HG02623 (cell line): ENCODE measurements at regions not wholly inside any gene's neighbourhood (a gene's known extent, or its start where the extent isn't known, plus 50 kb on each side); places are given as distances from the start of the nearest gene placed in this dataset.
"Not testable (repeated sequence)": the region's sequence is repeated elsewhere in the genome, so short reads cannot be mapped to it uniquely, and the experiment has no call there.

Experiments
- ATAC-seq: cut with Tn5 transposase; IDR thresholded peaks from one replicate; pipeline ENCODE4 v1.9.1; 2021; ENCODE audit warnings: moderate library complexity; ENCODE audit not compliant: unreplicated experiment

DNA sequence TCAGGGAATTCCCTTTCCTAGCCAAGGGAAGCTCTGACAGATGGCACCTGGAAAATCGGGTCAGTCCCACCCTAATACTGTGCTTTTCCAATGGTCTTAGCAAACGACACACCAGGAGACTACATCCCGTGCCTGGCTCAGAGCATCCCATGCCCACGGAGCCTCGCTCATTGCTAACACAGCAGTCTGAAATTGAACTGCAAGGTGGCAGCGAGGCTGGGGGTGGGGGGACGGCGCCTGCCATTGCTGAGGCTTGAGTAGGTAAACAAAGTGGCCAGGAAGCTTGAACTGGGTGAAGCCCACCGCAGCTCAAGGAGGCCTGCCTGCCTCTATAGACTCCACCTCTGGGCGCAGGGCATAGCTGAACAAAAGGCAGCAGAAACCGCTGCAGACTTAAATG, 279.5 kb upstream of the LUZP2 start:
- ATAC-seq, result not testable (repeated sequence)

DNA sequence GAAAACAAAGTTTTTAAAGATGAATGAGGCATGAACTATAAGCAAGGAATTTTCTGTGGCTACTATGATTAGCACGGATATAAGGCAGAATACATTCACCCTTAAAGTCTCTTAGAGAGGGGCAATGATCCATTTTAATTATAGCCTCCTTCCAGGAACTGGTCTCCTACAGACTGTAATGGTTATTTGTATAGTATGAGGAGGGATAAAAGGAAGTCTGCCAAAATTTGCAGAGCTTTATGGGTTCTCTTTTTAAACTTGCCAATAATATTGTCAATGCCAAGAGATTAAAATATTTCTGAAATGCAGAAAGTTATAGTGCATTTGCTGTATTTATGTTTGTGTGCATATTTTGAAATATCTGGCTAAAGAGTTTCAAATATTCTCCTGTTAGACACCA, 271.4 kb upstream of the LUZP2 start:
- ATAC-seq, result no peak

DNA sequence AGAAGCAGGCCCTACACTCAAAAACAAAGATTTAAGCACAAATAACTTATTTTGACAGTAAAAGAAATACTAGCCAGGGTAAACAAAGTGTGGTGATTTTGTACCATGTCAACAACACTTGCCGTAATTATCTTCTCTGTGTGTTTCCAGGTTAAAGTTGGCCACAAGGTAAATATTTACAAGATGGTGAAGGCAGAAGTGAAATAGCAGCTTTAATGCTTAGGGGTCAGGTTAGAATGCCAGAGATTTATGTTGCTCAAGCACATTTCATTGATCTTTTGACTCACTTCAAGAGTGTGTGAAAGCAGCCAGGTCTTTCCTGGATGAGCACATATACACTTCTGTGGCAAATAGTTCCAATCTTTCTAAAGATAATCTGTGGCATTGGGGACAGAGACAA, 270.2 kb upstream of the LUZP2 start:
- ATAC-seq, result no peak

DNA sequence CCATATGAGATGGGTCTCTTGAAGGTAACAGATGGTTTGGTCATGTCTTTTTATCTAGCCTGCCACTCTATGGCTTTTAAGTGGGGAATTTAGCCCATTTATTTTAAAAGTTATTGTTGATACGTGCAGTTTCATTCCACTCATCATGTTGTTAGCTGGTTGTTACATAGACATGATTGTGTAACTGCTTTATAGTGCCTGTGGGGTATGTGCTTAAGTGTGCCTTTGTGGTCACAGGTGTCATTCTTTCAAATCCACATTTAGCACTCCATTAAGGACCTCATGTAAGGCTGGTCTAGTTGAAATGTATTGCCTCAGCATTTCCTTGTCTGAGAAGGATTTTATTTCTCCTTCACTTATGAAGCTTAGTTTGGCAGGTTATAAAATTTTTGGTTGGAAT, 263.8 kb upstream of the LUZP2 start:
- no peak for ATAC-seq

DNA sequence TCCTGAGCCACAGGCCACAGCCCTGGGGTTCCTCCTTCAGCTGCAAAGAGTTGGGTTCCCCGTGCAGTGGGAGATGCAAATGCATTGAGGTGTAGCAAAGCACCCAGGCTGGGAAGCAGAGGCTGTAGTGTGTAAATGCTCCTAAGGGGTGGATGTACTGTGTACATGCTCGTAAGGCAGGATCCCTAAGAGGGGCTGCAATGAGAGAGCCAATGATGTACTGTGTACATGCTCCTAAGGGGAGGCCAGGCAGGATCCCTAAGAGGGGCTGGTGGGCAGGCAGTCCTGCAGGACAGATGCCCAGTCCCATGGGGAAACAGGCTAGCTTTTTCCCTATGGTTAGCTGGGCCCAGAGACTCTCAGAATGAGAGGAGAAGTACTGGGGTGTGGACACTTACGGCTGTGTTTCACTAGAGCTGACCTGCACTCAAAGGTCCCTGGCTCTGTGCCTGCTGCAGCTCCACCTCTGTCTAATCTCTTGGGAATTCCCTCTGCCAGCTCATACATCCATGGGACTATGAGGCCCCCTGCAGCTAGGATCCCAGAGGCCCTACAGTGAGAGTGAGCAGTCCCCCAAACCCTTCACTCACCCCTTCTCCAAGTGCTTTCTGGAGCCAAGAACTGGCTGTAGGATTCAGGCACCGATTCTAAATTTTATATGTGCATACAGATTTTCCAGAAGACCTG, 261.9 kb upstream of the LUZP2 start:
- ATAC-seq, result no peak

DNA sequence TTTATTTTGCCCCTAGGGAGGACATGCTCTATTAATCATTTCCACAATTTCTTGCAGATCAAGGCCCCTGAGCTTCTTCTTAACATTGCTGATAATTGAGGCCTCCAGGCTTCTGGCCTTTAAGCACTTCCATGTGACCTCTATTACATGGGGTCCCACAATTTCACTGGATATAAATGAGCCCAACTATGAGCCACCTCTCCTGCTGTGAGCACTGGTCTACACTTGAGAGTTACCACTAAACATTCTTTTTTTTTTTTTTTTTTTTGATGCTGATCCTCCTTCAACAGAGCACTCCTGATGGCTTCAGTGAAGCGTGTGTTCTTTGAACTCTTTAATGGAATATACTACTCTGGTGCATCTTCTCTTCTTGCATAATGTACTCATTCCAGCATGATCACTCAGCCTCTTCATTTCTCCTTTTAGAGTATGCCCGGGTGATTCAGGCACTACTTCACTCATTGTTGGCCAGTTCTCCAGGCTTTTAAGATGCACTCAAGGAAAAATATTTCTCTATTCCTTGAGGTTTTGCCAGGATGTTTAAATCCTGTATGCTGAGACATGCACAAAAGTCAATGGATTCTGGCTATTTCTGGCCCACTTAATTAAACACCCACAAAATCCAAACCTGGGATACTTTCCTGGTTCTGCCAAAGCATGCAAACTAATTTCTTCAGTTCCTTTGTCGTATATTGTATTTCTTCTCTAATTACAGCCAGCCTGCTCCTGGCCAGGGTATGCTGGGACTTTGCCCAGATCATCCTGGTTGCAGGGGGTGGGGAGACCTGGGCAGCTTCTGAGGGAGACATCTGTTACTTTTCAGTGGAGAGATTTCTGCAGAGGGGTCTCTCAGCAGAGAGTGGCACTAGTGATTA, 257.8 kb upstream of the LUZP2 start:
- ATAC-seq, result no peak

DNA sequence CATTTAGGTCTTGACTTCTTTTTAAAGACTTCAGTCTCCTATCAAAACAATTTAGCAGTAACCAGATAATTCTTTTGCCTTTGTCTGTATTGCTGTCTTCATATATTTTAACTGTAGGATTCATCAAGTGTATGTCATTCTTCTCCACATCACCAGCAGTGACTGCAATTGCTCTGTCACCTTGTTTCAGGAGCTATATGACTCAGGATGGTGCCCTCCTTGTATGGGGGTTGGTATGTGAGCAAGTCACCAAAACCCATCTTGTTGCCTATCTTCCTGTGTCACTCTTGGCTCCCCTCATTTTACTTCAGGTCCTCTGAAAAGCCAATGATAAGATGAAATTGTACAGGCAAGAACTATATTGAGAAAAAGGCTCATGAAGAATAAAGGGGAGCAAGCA, 256.9 kb upstream of the LUZP2 start:
- ATAC-seq, result no peak

DNA sequence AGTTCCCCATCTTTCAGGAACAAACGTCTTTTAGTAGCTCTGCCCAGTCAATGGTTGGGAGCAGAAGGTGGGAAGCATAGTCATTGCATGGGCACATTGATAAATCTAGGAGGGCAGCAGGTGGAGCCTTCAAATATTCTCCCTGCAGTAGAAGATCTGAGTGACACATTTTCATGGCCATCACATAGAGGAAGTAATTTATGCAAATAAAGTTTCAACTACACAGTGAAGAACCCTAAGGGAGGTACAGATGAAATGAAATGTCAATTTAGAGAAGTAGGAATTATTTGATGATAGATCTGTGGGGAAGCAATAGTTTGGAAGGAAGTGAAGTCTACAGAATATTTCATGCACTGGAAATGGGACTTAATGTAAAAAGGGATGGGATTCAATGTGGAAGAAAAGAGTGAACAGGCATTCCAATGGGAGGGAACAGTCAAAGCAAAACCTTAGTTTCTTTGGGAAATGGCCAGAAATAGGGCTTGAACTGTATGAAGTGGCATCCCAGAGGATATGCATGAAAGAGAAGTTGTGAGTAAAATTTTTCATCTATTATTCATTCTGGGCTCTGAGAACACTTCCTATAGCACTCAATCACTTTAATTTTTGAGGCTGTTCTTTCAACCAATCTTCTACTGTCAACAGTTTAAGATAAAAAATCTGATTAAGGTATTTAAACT, 256.2 kb upstream of the LUZP2 start:
- no peak for ATAC-seq

DNA sequence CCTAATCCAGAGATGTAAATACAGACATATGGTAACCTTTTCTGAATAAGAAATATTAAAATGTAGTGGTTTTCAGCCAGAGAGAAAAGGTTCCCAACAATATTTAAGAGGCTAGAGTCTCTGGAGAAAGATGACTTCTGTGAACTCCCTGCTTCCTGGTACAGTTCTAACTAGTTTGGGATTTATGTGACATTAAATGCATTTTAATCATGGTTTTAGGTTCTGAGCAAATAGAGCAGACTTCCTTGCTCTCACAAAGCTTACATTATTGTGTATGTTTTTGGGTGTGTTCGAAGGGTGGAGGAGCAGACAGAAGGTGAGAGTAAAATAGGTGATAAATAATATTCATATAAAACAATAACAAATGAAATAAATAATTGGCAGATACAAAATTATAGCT, 250.1 kb upstream of the LUZP2 start:
- no peak for ATAC-seq

DNA sequence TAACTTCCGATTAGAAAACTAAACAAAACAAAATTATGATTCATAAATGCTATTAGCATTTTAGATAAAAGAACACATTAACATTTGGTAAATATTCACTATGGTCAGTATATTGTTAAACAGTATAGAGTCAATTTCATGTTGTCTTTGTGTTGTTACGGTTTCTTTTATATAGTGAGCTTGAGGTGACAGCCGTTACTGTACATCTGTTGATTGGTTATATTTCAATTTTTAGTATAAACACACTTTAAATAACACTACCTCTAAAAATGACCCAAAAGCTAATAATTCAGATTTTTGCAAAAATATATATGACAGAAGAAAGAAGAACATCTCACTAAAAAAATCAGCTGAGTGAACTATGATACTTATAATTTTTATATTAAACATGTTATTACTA, 249.0 kb upstream of the LUZP2 start:
- no peak for ATAC-seq

DNA sequence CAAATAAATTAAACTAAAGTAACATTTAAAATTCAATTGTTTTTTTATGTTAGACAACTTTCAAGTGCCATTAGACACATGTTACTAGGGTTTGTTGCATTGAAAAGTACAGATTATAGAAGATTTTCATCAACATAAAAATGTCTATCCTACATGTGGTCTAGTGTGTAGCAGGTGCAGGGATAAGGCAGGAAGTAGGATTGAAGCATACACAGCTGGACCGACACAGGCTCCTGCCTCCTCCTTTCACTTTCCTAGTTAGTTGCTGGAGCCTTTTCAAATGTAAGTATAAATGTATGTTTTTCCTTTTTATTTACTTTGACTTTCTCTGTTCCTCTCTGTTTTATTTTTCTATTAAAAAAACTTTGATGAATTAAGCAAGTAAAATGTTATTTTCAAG, 246.9 kb upstream of the LUZP2 start:
- no peak for ATAC-seq

DNA sequence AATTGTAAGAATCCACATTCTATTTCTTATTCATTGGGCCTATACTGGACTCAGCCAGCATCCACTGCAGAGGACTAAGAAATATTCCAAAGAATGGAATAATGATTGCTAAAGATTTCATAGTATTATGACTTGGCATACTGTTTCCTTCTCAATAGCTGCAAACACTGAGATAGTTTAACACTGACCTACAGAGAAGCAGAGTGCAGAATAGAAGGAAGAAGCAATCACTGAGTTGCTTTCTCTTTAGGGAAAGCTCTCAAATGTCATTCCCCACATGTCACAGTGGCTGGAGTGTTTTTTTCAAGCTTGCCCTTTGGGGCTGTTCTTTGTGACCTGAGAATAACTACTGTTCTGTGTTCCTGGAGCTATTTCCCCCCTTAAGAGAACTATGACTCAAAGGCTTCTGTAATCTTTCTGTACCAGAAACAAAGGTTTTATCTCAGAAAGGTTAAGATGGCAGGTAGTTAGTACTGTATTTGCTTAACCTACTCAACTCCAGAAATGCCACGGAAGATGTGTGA, 243.6 kb upstream of the LUZP2 start:
- no peak for ATAC-seq

DNA sequence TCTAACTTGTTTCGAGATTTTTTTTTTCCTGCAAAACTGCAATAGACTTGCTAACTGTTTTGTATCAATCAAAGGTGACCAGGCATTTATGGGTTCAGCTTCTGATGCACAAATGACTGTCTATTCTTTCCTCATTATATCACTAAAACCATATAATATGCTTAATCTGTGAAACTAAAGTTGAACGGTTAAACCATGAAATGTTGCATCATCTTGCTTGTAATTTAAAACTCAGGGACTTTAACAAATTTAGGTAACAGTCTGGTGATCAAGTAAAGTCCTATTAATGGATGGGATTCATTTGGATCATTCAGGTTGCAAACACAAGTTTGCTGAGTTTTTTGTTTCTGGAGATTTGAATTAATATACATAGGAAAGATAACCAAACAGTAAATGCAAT, 232.0 kb upstream of the LUZP2 start:
- ATAC-seq, result no peak

DNA sequence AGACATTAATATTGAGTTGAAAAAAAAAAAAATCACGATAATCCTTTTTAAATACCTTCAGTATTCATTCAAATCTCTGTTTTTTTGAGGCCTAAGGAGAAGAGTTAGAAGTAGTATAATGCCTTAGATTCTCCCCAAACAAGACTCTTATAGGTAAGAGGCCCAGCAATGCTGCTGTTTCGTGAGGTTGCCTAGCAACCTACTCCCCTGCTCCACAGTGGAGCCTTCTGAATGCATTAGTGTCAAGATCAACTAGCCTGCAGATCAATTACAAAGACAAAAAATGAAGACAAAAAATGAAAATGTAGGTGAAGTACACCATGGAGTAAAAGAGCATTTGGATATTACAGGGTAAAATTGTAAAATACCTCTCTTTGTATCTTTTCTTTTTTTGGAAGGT, 229.8 kb upstream of the LUZP2 start:
- ATAC-seq, result no peak

DNA sequence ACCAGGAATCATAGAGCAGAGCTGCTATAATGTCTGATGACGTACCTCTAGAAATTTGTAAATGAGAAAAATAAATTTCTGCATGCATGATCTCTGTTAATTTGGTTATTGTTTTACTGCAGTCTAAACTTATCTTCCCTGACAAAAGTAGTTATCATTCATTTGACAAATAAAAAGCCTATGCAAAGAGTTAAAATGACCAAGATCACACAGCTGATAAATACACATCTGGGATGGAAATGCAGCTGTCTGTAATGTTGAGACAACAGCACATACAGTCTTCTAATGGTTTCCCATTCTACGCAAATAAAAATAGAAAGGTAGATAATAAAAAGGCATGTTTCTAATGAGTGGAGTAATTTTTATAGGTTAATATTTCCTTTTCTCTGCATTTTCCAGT, 225.1 kb upstream of the LUZP2 start:
- no peak for ATAC-seq

DNA sequence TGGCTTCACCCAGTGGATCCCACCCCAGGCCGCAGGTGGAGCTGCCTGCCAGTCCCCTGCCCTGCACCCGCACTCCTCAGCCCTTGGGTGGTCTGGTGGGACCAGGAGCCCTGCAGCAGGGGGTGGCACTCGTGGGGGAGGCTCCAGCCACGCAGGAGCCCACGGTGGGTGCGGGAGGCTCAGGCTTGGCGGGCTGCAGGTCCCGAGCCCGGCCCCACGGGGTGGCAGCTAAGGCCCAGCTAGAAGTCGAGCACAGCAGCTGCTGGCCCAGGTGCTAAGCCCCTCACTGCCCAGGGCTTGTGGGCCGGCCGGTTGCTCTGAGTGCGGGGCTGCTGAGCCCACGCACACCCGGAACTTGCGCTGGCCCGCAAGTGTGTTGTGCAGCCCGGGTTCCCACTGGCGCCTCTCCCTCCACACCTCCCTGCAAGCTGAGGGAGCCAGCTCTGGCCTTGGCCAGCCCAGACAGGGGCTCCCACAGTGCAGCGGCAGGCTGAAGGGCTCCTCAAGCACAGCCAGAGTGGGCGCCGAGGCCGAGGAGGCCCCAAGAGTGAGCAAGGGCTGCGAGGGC, 222.6 kb upstream of the LUZP2 start:
- not testable (repeated sequence) for ATAC-seq

DNA sequence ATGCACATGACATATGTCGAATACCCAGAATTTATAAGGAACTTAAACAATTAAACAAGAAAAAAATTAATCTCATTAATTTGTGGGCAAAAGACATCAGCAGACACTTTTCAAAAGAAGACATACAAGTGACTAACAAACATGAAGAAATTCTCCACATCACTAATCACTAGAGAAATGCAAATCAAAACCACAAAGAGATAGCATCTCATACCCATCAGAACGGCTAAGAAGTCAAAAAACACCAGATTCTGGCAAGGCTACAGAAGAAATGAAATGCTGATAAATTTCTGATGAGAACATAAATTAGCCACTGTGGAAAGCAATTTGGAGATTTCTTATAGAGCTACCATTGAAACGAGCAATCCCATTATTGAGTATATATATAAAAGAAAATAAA, 210.6 kb upstream of the LUZP2 start:
- ATAC-seq, result no peak

DNA sequence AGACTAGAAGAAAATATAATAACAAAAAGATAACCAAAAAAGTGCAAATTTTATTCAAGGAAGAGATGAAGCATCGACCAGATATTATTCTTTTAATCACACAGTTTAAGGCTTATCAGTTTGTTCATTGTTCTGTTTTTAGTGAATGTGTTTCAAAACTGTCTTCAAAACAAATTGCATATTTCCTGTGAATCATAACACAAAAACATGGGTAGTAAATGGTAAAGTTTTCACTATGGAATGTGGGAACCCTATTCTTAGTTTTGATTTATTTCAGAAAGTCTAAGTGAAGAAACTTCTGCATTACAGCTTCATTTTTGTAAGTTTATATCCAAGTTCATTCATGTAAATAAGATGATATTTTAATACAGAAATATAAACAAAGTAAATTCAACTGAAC, 207.6 kb upstream of the LUZP2 start:
- ATAC-seq, result no peak

DNA sequence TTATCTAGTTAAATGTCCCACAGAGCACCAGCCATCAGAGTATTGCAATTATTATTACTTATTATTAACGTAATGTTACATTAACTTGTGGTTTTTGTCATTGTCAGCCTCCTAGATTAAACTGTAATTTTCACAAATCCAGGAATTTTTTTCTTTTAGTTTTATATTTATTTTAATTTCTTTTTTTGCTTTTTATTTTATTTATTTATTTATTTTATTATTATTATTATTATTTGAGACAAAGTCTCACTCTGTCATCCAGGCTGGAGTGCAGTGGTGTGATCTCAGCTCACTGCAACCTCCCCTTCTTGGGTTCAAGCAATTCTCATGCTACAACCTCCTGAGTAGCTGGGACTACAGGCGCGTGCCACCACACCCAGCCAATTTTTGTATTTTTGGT, 202.9 kb upstream of the LUZP2 start:
- ATAC-seq, result no peak

DNA sequence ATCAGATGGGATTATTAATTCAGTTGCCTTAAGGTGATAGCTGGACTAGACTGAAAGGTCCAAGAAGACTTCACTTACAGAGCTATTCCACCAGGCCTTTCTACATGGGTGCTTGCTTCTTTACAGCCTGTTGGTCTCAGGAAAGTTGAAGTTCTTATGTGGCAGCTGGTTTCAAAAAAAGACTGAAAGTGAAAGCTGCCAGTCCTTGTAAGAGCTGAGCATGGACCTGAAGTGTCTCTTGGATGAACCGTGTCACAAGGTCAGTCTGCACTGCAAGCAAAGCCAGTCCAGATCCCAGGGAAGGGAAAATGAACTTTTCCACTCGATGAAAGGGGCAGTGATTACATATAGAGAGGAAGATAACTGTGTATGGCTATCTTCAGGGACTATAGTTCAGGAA, 201.5 kb upstream of the LUZP2 start:
- ATAC-seq, result no peak

DNA sequence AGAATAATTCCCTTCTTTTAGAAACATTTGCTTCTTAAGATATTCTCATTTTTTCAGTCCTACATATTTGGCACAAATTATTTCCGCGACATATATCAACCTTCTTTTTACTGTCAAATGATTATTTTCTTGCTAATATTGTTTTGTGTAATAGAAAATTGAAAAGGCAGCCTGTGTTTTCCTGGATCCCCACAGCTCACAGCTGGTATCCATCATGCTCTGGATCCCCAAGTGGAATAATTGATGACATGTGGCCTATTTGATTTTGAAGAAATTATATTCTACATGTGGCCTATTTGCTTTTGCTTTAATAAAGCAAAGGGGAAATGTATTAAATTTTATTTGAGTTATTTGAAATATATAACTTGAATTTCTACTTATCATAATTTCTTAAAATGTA, 199.4 kb upstream of the LUZP2 start:
- ATAC-seq, result no peak
